Effector CD4-positive, alpha-beta T cell (primary cell): ENCODE measurements at regions not wholly inside any gene's neighbourhood (a gene's known extent, or its start where the extent isn't known, plus 50 kb on each side); places are given as distances from the start of the nearest gene placed in this dataset.
"Not testable (repeated sequence)": the region's sequence is repeated elsewhere in the genome, so short reads cannot be mapped to it uniquely, and the experiment has no call there.

Source experiments
- DNase-seq: peaks from one replicate; pipeline ENCODE4 v3.0.0-alpha.2; 2020

- no peak for DNase-seq
Measured at GRCh38 chr5:99275128-99275527, 346.3 kb upstream of the CHD1 start.

- no peak for DNase-seq
Measured at GRCh38 chr5:99272576-99272975, 343.8 kb upstream of the CHD1 start.

GRCh38 chr5:99258819-99259218 is 330.0 kb upstream of the CHD1 start:
- no peak for DNase-seq

GRCh38 chr5:99248066-99248465 is 319.3 kb upstream of the CHD1 start:
- no peak for DNase-seq

- no peak for DNase-seq
Measured at GRCh38 chr5:99247346-99247745, 318.5 kb upstream of the CHD1 start.

GRCh38 chr5:99243111-99243510 is 314.3 kb upstream of the CHD1 start:
- no peak for DNase-seq

GRCh38 chr5:99239826-99240360 is 311.1 kb upstream of the CHD1 start:
- DNase-seq = no peak

- DNase-seq = no peak
Measured at GRCh38 chr5:99191206-99191745, 262.5 kb upstream of the CHD1 start.

- DNase-seq = no peak
Measured at GRCh38 chr5:99187611-99188010, 258.8 kb upstream of the CHD1 start.

GRCh38 chr5:99179206-99179605 is 250.4 kb upstream of the CHD1 start:
- DNase-seq = no peak

GRCh38 chr5:99177796-99178195 is 249.0 kb upstream of the CHD1 start:
- DNase-seq = no peak

- no peak for DNase-seq
Measured at GRCh38 chr5:99176186-99176585, 247.4 kb upstream of the CHD1 start.

- DNase-seq = no peak
Measured at GRCh38 chr5:99169309-99169708, 240.5 kb upstream of the CHD1 start.

GRCh38 chr5:99161538-99161937 is 232.7 kb upstream of the CHD1 start:
- not testable (repeated sequence) for DNase-seq

GRCh38 chr5:99156688-99157087 is 227.9 kb upstream of the CHD1 start:
- DNase-seq = no peak

- not testable (repeated sequence) for DNase-seq
Measured at GRCh38 chr5:99143283-99143795, 214.5 kb upstream of the CHD1 start.

- DNase-seq = no peak
Measured at GRCh38 chr5:99141534-99142128, 212.8 kb upstream of the CHD1 start.

- no peak for DNase-seq
Measured at GRCh38 chr5:99138911-99139310, 210.1 kb upstream of the CHD1 start.

GRCh38 chr5:99133921-99134320 is 205.1 kb upstream of the CHD1 start:
- DNase-seq = no peak

GRCh38 chr5:99129768-99130501 is 201.1 kb upstream of the CHD1 start:
- no peak for DNase-seq

- DNase-seq = no peak
Measured at GRCh38 chr5:99122976-99123375, 194.2 kb upstream of the CHD1 start.

- no peak for DNase-seq
Measured at GRCh38 chr5:99119326-99119725, 190.5 kb upstream of the CHD1 start.

GRCh38 chr5:99116526-99116925 is 187.7 kb upstream of the CHD1 start:
- no peak for DNase-seq

GRCh38 chr5:99109894-99110293 is 181.1 kb upstream of the CHD1 start:
- DNase-seq = no peak
